ENCODE measurements at regions not wholly inside any gene's neighbourhood (a gene's known extent, or its start where the extent isn't known, plus 50 kb on each side); places are given as distances from the start of the nearest gene placed in this dataset.

- TF ChIP-seq, protein P1, sequence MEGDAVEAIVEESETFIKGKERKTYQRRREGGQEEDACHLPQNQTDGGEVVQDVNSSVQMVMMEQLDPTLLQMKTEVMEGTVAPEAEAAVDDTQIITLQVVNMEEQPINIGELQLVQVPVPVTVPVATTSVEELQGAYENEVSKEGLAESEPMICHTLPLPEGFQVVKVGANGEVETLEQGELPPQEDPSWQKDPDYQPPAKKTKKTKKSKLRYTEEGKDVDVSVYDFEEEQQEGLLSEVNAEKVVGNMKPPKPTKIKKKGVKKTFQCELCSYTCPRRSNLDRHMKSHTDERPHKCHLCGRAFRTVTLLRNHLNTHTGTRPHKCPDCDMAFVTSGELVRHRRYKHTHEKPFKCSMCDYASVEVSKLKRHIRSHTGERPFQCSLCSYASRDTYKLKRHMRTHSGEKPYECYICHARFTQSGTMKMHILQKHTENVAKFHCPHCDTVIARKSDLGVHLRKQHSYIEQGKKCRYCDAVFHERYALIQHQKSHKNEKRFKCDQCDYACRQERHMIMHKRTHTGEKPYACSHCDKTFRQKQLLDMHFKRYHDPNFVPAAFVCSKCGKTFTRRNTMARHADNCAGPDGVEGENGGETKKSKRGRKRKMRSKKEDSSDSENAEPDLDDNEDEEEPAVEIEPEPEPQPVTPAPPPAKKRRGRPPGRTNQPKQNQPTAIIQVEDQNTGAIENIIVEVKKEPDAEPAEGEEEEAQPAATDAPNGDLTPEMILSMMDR (IDR thresholded peaks at IDR 0.05; ENCODE audit: low read length), result no peak
- no peak for TF ChIP-seq EZH2 (IDR thresholded peaks at IDR 0.05; ENCODE audit: borderline replicate concordance, low read length)
These were observed 135.4 kb downstream of the SMIM20 start for GRCh38 chr4:26049447-26049846.

All from OCI-LY1 (cell line).